Vagina (tissue), 2 donors: ENCODE measurements at regions not wholly inside any gene's neighbourhood (a gene's known extent, or its start where the extent isn't known, plus 50 kb on each side); places are given as distances from the start of the nearest gene placed in this dataset.

Experiments used
- DNase-seq, 2 donors: peaks; one replicate each; pipeline ENCODE4 v3.0.0-alpha.2; 2017; ENCODE audit errors: extremely low spot score in 2 of 2
- H3K27ac ChIP-seq: fragments of 200-600 bp; sonication (generic); one replicate; pipeline ENCODE4 v1.5.1; 2019
- H3K27me3 ChIP-seq: fragments of 200-600 bp; sonication (generic); one replicate; pipeline ENCODE4 v1.5.1; 2019
- H3K36me3 ChIP-seq, 2 donors: fragments of 200-600 bp; sonication (generic); one replicate each; pipeline ENCODE4 v1.5.1; 2017 to 2019
- H3K4me1 ChIP-seq: fragments of 200-600 bp; sonication (generic); one replicate; pipeline ENCODE4 v1.5.1; 2019
- H3K4me3 ChIP-seq, 2 donors: fragments of 200-600 bp; sonication (generic); 1 replicate in 1 of 2; 2 replicates in 1 of 2; pipeline ENCODE4 v1.5.1; 2016 to 2019
- H3K9me3 ChIP-seq: fragments of 200-600 bp; sonication (generic); one replicate; pipeline ENCODE4 v1.5.1; 2019
- CTCF ChIP-seq, 3 experiments: fragments of 450-650 bp in 2 of 3; fragments of 200-600 bp in 1 of 3; sonication (generic) in 1 of 3; IDR thresholded peaks; one replicate each; pipeline ENCODE4 v1.5.1; 2017 to 2019; ENCODE audit warnings: antibody characterized with exemption in 3 of 3, mild to moderate bottlenecking in 2 of 3, moderate library complexity in 2 of 3
- POLR2A ChIP-seq, 2 donors: fragments of 450-650 bp; IDR thresholded peaks; one replicate each; pipeline ENCODE4 v1.6.1; 2017; ENCODE audit warnings: antibody characterized with exemption in 2 of 2, mild to moderate bottlenecking in 2 of 2, moderate library complexity in 2 of 2
- POLR2AphosphoS5 ChIP-seq, 2 donors: sonication (generic); formaldehyde crosslinking; IDR thresholded peaks; one replicate each; pipeline ENCODE4 v1.9.0; 2017; ENCODE audit warnings: antibody characterized with exemption in 2 of 2, mild to moderate bottlenecking in 2 of 2, low read depth in 1 of 2; ENCODE audit not compliant: insufficient read depth in 1 of 2
- intact Hi-C: fragments of 100-400 bp; cut with DNase I; formaldehyde crosslinking; loops from one replicate; pipeline ENCODE4 v1.15.1; 2023

- intact Hi-C loops, result no loop called here
- no peak overlapping the region for H3K27ac ChIP-seq
- H3K27me3 ChIP-seq, result no peaks in the 10 kb centered on the region
- no peaks in the 10 kb centered on the region for H3K36me3 ChIP-seq
- H3K4me1 ChIP-seq, result no peaks in the 10 kb centered on the region
- TF ChIP-seq POLR2A (IDR thresholded peaks at IDR 0.05) (no peak), POLR2AphosphoS5 (IDR thresholded peaks at IDR 0.05; ENCODE audit: insufficient read depth in 1 of 2, low read depth in 1 of 2) (no peak), CTCF (IDR thresholded peaks at IDR 0.05) (no peak)
- no peak for DNase-seq
- H3K4me3 ChIP-seq, result no peak overlapping the region
- H3K9me3 ChIP-seq, result no peaks in the 10 kb centered on the region
Measured at GRCh38 chr4:37540486-37540885, 145.7 kb downstream of the RELL1 start.

GRCh38 chr4:37538931-37539330 is 147.2 kb downstream of the RELL1 start:
- H3K9me3 ChIP-seq, result no peaks in the 10 kb centered on the region
- DNase-seq, result no peak
- no peaks in the 10 kb centered on the region for H3K36me3 ChIP-seq
- TF ChIP-seq CTCF (IDR thresholded peaks at IDR 0.05) (no peak), POLR2AphosphoS5 (IDR thresholded peaks at IDR 0.05; ENCODE audit: insufficient read depth in 1 of 2, low read depth in 1 of 2) (no peak), POLR2A (IDR thresholded peaks at IDR 0.05) (no peak)
- no peaks in the 10 kb centered on the region for H3K4me1 ChIP-seq
- intact Hi-C loops, result no loop called here
- H3K27ac ChIP-seq, result no peak overlapping the region
- H3K4me3 ChIP-seq, result no peak overlapping the region
- H3K27me3 ChIP-seq, result no peaks in the 10 kb centered on the region

- H3K36me3 ChIP-seq, result no peaks in the 10 kb centered on the region
Measured at GRCh38 chr4:37537484-37537883, 148.7 kb downstream of the RELL1 start.

GRCh38 chr4:37535872-37536271 is 150.3 kb downstream of the RELL1 start:
- no peaks in the 10 kb centered on the region for H3K9me3 ChIP-seq
- no peak for DNase-seq
- no peaks in the 10 kb centered on the region for H3K4me1 ChIP-seq
- H3K27me3 ChIP-seq, result no peaks in the 10 kb centered on the region
- no peaks in the 10 kb centered on the region for H3K36me3 ChIP-seq
- TF ChIP-seq POLR2A (IDR thresholded peaks at IDR 0.05) (no peak), POLR2AphosphoS5 (IDR thresholded peaks at IDR 0.05; ENCODE audit: insufficient read depth in 1 of 2, low read depth in 1 of 2) (peak in 1 of 2 donors; percentile 42)
- no peak overlapping the region for H3K4me3 ChIP-seq
- intact Hi-C loops, result no loop called here
- no peak overlapping the region for H3K27ac ChIP-seq

More at GRCh38 chr4:37537484-37537883, 148.7 kb downstream of the RELL1 start:
- no peaks in the 10 kb centered on the region for H3K4me1 ChIP-seq
- no peaks in the 10 kb centered on the region for H3K27me3 ChIP-seq
- H3K4me3 ChIP-seq, result no peak overlapping the region
- no peak for TF ChIP-seq CTCF (IDR thresholded peaks at IDR 0.05)
- no peak for TF ChIP-seq POLR2A (IDR thresholded peaks at IDR 0.05)
- no peak for TF ChIP-seq POLR2AphosphoS5 (IDR thresholded peaks at IDR 0.05; ENCODE audit: insufficient read depth in 1 of 2, low read depth in 1 of 2)
- intact Hi-C loops, result no loop called here
- DNase-seq, result no peak
- no peaks in the 10 kb centered on the region for H3K9me3 ChIP-seq
- H3K27ac ChIP-seq, result no peak overlapping the region

- Histone ChIP-seq H3K27me3 (no peaks in the 10 kb centered on the region), H3K27ac (no peak overlapping the region), H3K9me3 (no peaks in the 10 kb centered on the region), H3K4me3 (no peak overlapping the region), H3K36me3 (no peaks in the 10 kb centered on the region), H3K4me1 (no peaks in the 10 kb centered on the region)
- intact Hi-C loops, result no loop called here
- DNase-seq, result no peak
- TF ChIP-seq POLR2AphosphoS5 (IDR thresholded peaks at IDR 0.05; ENCODE audit: insufficient read depth in 1 of 2, low read depth in 1 of 2) (no peak), CTCF (IDR thresholded peaks at IDR 0.05) (no peak), POLR2A (IDR thresholded peaks at IDR 0.05) (no peak)
Measured at GRCh38 chr4:37533286-37534033, 152.7 kb downstream of the RELL1 start.
